Activated naive CD8-positive, alpha-beta T cell treated with anti-CD3 and anti-CD28 coated beads, Interleukin-2, amount 10 ng/mL, durations not matched to agents 7 days and 5 days (primary cell): ENCODE measurements at regions not wholly inside any gene's neighbourhood (a gene's known extent, or its start where the extent isn't known, plus 50 kb on each side); places are given as distances from the start of the nearest gene placed in this dataset.

Experiments
- ATAC-seq: fragments of 150-1000 bp; cut with Tn5 transposase; one replicate; pipeline ENCODE4 v1.10.0; 2021; ENCODE audit warnings: low read depth, moderate library complexity
- POLR2A ChIA-PET: fragments of 350-600 bp; sonication (Branson Sonifier 250); formaldehyde crosslinking; loops from one replicate; lab custom pipeline; 2021; ENCODE audit warnings: antibody characterized with exemption; lab: Charles Lee
- DNase-seq: peaks from one replicate; pipeline ENCODE4 v3.0.0; 2021
- H3K27ac Mint-ChIP-seq: one replicate; pipeline ENCODE4 v1.8.0; 2022; ENCODE audit warnings: mild to moderate bottlenecking, mixed read lengths
- H3K27me3 Mint-ChIP-seq: one replicate; pipeline ENCODE4 v1.8.0; 2022; ENCODE audit warnings: mild to moderate bottlenecking, moderate library complexity, mixed read lengths
- H3K36me3 Mint-ChIP-seq: one replicate; pipeline ENCODE4 v1.8.0; 2021; ENCODE audit warnings: mild to moderate bottlenecking, mixed read lengths
- H3K4me1 Mint-ChIP-seq: one replicate; pipeline ENCODE4 v1.8.0; 2021; ENCODE audit warnings: mixed read lengths
- H3K4me3 Mint-ChIP-seq: one replicate; pipeline ENCODE4 v1.8.0; 2022; ENCODE audit warnings: mild to moderate bottlenecking, moderate library complexity, mixed read lengths
- H3K9me3 Mint-ChIP-seq: one replicate; pipeline ENCODE4 v1.8.0; 2021; ENCODE audit warnings: mixed read lengths

DNA sequence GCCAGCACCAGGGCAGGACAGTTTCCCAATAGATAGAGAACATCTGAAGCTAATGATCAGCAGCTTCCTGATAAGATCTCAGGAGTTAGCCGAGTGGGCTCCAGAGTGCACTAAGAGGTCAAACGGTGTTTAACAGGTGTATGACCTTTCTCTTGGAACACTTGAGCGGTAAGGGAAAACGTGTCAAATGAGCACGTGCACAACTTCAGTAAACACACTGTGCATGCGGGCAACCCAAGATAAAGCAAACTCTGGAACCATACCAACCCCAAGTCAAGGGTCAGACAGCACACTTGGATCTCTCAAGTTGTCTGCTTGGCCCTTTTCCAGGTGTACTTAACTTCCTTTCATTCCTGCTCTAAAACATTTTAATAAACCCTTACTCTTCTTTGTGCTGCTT is 1941.5 kb upstream of the PCDH10 start:
- no peaks in the 10 kb centered on the region for H3K36me3 Mint-ChIP-seq
- no peak overlapping the region for H3K4me3 Mint-ChIP-seq
- ATAC-seq (no peak), DNase-seq (no peak)
- H3K4me1 Mint-ChIP-seq = no peaks in the 10 kb centered on the region
- POLR2A ChIA-PET = no interaction called here
- no peaks in the 10 kb centered on the region for H3K9me3 Mint-ChIP-seq
- H3K27me3 Mint-ChIP-seq = no peaks in the 10 kb centered on the region
- H3K27ac Mint-ChIP-seq = no peak overlapping the region

DNA sequence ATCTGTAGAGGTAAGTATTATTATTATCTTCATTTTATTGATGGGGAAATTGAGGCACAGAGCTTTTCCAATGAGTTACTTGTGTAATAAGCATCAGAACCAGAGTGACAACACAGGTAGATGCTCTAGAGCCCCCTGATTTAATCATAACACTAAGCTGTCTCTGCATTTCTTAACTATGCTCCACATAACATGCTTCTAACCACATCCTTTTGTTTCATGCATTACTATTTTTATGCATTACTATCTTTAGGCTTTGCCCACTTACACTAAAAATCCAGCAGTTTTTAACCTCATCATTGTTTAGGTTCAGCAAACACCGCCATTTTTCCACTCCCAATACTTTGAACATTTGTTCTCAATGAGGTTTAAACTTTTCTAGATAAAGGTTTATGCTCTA is 1900.8 kb upstream of the PCDH10 start:
- H3K27ac Mint-ChIP-seq = no peak overlapping the region
- peaks cover 5% of the 10 kb centered on the region for H3K9me3 Mint-ChIP-seq
- POLR2A ChIA-PET = no interaction called here
- DNase-seq (no peak), ATAC-seq (no peak)
- no peaks in the 10 kb centered on the region for H3K4me1 Mint-ChIP-seq
- no peaks in the 10 kb centered on the region for H3K27me3 Mint-ChIP-seq
- H3K4me3 Mint-ChIP-seq = no peak overlapping the region
- no peaks in the 10 kb centered on the region for H3K36me3 Mint-ChIP-seq

DNA sequence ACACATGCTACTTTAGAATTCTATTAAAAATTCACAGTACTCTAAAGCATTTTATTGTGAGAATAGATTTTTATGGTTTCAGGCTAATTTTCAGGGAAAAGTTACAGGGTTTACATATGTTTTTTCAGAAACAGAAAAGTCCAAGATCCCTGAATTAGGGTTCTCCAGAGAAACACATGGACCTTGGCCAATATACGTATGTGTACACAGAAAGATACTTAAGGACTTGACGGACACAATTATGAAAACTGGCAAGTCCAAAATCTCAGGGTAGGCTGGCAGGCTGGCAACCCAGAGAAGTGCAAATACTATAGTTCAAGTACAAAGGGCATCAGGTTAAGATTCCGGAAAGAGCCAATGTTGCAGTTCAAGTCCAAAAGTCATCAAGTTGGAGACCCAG is 1897.8 kb upstream of the PCDH10 start:
- Mint-ChIP-seq H3K27me3 (no peaks in the 10 kb centered on the region), H3K4me3 (no peak overlapping the region), H3K27ac (no peak overlapping the region), H3K36me3 (no peaks in the 10 kb centered on the region), H3K9me3 (peaks cover 5% of the 10 kb centered on the region), H3K4me1 (no peaks in the 10 kb centered on the region)
- ATAC-seq = no peak
- DNase-seq = no peak
- POLR2A ChIA-PET = no interaction called here

DNA sequence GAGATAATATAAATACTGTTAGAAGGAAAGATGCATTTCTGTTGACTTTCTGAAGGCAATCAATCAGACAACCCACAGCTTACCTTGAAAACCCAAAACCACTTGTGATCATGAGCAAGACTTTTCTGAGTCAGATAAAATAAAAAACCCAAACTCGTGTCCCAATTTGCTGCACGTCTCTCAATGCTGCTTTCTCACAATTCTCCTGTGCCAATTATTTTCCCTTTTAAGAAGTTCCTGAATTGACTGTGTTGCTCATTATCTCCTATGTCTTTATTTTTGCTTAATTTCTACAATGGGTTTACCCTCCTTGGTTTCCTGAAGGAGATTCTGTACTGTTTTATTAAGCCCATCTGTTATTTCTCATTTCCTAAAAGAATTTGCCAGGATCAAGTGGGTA is 1891.9 kb upstream of the PCDH10 start:
- no peaks in the 10 kb centered on the region for H3K36me3 Mint-ChIP-seq
- POLR2A ChIA-PET = no interaction called here
- ATAC-seq = no peak

DNA sequence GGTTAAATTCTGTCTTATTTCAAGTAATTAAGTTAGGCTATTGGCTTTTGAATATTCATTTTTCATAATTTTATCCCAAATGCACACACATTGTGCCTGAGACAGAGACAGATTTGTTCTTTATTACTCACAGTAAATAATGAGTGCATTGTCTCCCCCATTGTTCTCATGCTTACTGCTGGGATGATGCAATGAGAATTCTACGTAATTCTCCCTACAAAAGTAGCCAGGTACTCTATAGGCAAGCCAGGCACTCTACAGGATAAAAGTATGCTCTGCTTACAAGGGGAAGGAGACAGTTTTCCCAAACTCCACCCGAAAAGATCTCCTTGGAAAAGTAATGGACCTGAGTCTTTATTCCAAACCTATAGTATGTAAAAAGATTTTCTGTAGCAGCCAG is 1890.7 kb upstream of the PCDH10 start:
- Mint-ChIP-seq H3K4me1 (no peaks in the 10 kb centered on the region), H3K36me3 (no peaks in the 10 kb centered on the region), H3K27me3 (no peaks in the 10 kb centered on the region), H3K27ac (no peak overlapping the region), H3K9me3 (peaks cover 1% of the 10 kb centered on the region), H3K4me3 (no peak overlapping the region)
- no peak for ATAC-seq
- DNase-seq = no peak
- POLR2A ChIA-PET = no interaction called here

More for the DNA sequence above, 1891.9 kb upstream of the PCDH10 start:
- H3K4me3 Mint-ChIP-seq = no peak overlapping the region
- no peak for DNase-seq
- peaks cover 1% of the 10 kb centered on the region for H3K9me3 Mint-ChIP-seq
- H3K4me1 Mint-ChIP-seq = no peaks in the 10 kb centered on the region
- no peak overlapping the region for H3K27ac Mint-ChIP-seq
- H3K27me3 Mint-ChIP-seq = no peaks in the 10 kb centered on the region

DNA sequence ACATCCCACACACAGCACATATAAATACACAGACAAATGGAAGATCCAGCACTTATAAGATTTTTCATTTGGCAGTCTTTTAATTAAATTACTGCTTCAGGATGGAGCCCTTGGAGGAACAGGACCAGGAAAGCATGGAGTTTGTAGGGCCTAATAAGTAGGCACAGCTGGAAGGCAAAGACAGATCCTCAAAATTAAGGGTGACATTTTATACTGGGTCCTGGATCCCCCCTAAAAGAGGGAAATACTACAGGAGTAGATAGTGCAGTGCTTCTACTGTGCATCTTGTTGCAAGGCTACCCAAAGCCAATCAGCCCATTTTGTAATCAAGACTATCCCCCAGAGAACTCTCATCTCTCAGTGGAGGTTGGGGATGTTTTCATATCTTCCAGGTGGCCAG is 1860.7 kb upstream of the PCDH10 start:
- peaks cover 4% of the 10 kb centered on the region for H3K9me3 Mint-ChIP-seq
- POLR2A ChIA-PET = no interaction called here
- ATAC-seq = no peak
- no peaks in the 10 kb centered on the region for H3K4me1 Mint-ChIP-seq
- H3K27me3 Mint-ChIP-seq = no peaks in the 10 kb centered on the region
- no peak for DNase-seq
- H3K36me3 Mint-ChIP-seq = no peaks in the 10 kb centered on the region
- no peak overlapping the region for H3K27ac Mint-ChIP-seq
- H3K4me3 Mint-ChIP-seq = no peak overlapping the region

DNA sequence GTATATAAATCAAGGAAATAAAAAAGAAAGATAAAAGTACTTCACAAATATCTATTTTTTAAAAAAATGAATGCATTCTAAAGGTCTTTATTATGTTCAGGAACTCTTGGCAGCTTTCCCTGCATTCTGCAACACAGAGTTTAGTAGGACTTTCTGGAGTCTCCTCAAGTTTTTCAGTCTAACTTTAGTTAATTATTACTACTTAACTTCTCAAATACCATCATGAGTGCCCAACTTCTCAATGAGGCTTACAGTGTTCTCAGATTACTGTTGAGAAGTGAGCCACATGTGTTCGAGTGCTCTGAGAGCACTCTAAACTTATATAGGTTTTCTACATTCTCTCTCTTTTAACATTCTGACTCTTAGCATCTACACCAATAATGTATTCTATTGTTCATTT is 1852.9 kb upstream of the PCDH10 start:
- ATAC-seq (no peak), DNase-seq (no peak)
- no peak overlapping the region for H3K27ac Mint-ChIP-seq
- no peaks in the 10 kb centered on the region for H3K4me1 Mint-ChIP-seq
- H3K9me3 Mint-ChIP-seq = no peaks in the 10 kb centered on the region
- no peaks in the 10 kb centered on the region for H3K27me3 Mint-ChIP-seq
- H3K4me3 Mint-ChIP-seq = no peak overlapping the region
- POLR2A ChIA-PET = no interaction called here
- no peaks in the 10 kb centered on the region for H3K36me3 Mint-ChIP-seq

DNA sequence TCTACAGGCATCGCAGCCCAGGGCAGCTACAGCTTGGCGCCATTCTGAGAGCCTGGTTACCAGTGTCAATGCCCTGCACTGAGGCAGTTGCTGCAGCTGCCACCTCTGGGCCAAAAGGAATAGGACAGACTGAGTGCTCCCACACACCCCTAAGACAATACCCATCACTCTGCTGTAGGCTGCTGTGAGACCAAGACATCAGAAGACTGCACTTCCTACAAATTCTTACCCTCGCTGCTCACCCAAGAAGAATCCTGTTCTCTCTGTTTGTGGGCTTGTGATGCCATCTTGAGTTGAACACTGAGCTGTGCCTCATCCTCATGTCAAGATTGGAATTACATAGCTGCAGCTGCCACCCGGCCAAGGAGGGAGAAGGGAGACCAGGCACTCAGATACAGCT is 1847.0 kb upstream of the PCDH10 start:
- H3K4me1 Mint-ChIP-seq = no peaks in the 10 kb centered on the region
- H3K36me3 Mint-ChIP-seq = no peaks in the 10 kb centered on the region
- H3K9me3 Mint-ChIP-seq = peaks cover 5% of the 10 kb centered on the region
- DNase-seq = no peak
- no peak for ATAC-seq
- POLR2A ChIA-PET = no interaction called here
- no peak overlapping the region for H3K27ac Mint-ChIP-seq
- H3K4me3 Mint-ChIP-seq = no peak overlapping the region
- no peaks in the 10 kb centered on the region for H3K27me3 Mint-ChIP-seq

DNA sequence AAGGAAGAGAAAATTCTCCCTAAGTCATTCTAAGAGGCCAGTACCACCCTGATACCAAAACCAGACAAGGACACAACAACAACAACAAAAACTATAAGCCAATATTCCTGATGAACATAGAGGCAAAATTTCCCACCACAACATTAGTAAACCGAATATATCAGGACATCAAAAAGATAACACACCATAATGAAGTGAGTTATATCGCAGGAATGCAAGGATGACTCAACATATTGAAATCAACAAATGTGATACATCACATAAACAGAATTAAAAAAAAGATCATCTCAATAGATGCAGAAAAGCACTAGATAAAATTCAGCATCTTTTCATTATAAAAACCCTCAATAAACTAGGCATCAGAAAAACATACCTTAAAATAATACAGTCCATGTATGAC is 1844.4 kb upstream of the PCDH10 start:
- H3K36me3 Mint-ChIP-seq = no peaks in the 10 kb centered on the region
- no peak overlapping the region for H3K27ac Mint-ChIP-seq
- no peak overlapping the region for H3K4me3 Mint-ChIP-seq
- H3K9me3 Mint-ChIP-seq = peaks cover 5% of the 10 kb centered on the region
- POLR2A ChIA-PET = no interaction called here
- ATAC-seq (no peak), DNase-seq (no peak)
- no peaks in the 10 kb centered on the region for H3K27me3 Mint-ChIP-seq
- no peaks in the 10 kb centered on the region for H3K4me1 Mint-ChIP-seq

DNA sequence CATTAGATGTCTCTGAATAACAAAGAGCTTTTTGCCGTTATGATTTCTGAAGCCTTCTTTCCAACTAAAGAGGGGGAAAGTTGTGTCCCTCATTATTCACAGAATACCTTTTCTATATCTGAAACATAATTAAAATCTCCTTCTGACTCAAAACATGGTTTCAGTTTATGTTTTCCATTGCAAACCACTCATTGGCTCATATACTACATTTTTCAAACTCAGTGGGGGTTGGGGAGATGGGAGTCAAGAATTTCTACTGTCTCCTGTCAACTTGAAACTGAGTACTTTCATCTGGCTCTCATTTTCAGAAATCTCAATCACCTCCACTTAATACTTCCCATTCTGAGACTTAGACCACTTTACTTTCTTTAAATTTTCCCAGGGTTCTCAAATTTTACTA is 1839.5 kb upstream of the PCDH10 start:
- Mint-ChIP-seq H3K9me3 (peaks cover 1% of the 10 kb centered on the region), H3K4me1 (no peaks in the 10 kb centered on the region), H3K36me3 (no peaks in the 10 kb centered on the region), H3K27ac (no peak overlapping the region), H3K4me3 (no peak overlapping the region), H3K27me3 (no peaks in the 10 kb centered on the region)
- POLR2A ChIA-PET = no interaction called here
- no peak for ATAC-seq
- DNase-seq = no peak

DNA sequence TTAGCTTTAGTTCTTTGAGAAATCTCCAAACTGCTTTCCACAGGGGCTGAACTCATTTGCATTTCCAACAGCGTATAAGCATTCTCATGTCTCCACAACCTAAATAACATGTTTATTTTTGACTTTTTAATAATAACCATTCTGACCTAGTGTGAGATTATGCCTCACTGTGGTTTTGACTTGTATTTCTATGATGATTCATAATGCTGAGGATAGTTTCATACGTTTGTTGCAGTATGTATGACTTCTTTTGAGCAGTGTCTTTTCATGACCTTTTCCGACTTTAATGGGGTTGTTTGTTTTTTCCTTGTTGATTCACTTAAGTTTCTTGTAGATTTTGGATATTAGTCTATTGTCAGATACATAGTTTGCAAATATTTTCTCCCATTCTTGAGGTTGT is 1833.0 kb upstream of the PCDH10 start:
- Mint-ChIP-seq H3K4me3 (no peak overlapping the region), H3K9me3 (peaks cover 2% of the 10 kb centered on the region), H3K27me3 (no peaks in the 10 kb centered on the region), H3K27ac (no peak overlapping the region), H3K36me3 (no peaks in the 10 kb centered on the region), H3K4me1 (no peaks in the 10 kb centered on the region)
- no peak for DNase-seq
- POLR2A ChIA-PET = no interaction called here
- no peak for ATAC-seq

DNA sequence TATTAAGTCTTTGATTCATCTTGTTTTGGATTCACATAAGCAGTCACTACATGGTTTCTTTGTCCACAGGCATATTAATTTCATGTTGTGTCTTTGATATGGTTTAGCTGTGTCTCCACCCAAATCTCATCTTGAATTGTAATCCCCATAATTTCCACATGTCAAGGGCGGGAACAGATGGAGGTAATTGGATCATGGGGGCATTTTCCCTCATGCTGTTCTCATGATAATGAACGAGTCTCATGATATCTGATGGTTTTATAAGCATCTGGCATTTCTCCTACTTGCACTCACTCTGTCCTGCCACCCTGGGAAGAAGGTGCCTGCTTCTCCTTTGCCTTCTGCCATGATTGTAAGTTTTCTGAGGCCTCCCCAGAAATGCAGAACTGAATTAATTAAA is 1811.2 kb upstream of the PCDH10 start:
- no peaks in the 10 kb centered on the region for H3K27me3 Mint-ChIP-seq

DNA sequence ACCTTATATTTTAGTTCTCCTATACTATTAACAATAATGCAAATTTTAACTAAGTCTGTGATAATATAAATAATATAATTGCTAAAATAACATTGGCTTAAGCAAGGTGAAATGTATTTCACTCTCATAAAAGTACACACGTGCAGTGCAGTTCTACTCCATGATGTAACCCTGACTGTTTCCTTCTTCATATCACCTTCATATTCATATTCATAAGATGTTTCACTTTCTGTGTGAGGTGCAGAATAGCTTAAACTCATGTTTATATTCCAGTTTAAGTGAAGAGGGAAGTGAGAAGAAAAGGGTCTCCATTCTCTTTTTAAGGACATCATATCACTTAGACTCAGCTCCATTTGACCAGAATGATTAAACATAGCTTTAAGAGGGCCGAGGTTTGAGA is 1810.0 kb upstream of the PCDH10 start:
- DNase-seq (no peak), ATAC-seq (no peak)
- no peak overlapping the region for H3K4me3 Mint-ChIP-seq
- no peaks in the 10 kb centered on the region for H3K9me3 Mint-ChIP-seq
- no peaks in the 10 kb centered on the region for H3K27me3 Mint-ChIP-seq
- H3K36me3 Mint-ChIP-seq = no peaks in the 10 kb centered on the region
- H3K4me1 Mint-ChIP-seq = no peaks in the 10 kb centered on the region
- POLR2A ChIA-PET = no interaction called here
- H3K27ac Mint-ChIP-seq = no peak overlapping the region

More for the DNA sequence above, 1811.2 kb upstream of the PCDH10 start:
- Mint-ChIP-seq H3K27ac (no peak overlapping the region), H3K9me3 (no peaks in the 10 kb centered on the region), H3K36me3 (no peaks in the 10 kb centered on the region), H3K4me3 (no peak overlapping the region), H3K4me1 (no peaks in the 10 kb centered on the region)
- no peak for ATAC-seq
- DNase-seq = no peak
- POLR2A ChIA-PET = no interaction called here

DNA sequence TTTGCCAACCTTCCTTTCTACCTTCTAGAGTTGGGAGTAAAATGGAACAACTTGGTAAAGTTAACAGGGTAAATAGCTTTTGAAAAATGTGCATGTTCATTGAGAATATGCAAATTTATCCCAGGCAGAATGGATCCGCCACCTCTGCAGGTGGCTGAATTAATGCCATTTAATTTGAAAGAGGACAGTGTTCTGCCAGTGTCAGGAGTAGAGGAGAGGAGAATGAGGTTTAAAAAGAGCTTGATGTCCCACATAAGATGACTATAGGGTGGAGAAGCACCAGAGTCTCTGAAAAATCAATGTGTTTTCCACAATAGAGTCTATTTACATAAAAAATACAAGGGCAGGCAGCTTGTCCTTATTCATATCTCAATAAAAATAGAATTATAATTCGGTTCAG is 1804.3 kb upstream of the PCDH10 start:
- POLR2A ChIA-PET = no interaction called here
- no peaks in the 10 kb centered on the region for H3K36me3 Mint-ChIP-seq
- no peaks in the 10 kb centered on the region for H3K27me3 Mint-ChIP-seq
- H3K4me3 Mint-ChIP-seq = no peak overlapping the region
- no peak for ATAC-seq
- no peak overlapping the region for H3K27ac Mint-ChIP-seq
- no peak for DNase-seq
- H3K9me3 Mint-ChIP-seq = peaks cover 2% of the 10 kb centered on the region
- H3K4me1 Mint-ChIP-seq = peaks cover 2% of the 10 kb centered on the region

DNA sequence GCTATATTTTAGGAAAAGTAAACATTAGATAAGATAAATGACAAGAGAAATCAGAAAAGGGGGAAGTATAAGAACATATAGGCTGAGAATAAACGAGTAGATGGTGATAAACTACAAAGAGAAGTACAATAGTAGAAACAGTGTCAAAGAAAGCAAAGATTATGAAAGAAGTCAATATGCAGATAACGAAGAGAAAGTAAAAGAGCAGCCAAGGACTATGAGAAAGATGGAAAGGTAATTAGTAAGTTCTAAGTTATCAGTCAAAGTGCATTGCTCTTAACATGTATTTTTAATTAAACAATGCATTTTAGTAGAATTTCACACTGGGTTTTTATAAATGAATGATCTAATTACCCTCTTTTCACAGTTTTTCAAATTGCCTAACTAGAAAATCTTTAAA is 1801.3 kb upstream of the PCDH10 start:
- ATAC-seq = no peak
- no peaks in the 10 kb centered on the region for H3K36me3 Mint-ChIP-seq
- POLR2A ChIA-PET = no interaction called here
- no peaks in the 10 kb centered on the region for H3K27me3 Mint-ChIP-seq
- no peak overlapping the region for H3K4me3 Mint-ChIP-seq
- H3K9me3 Mint-ChIP-seq = peaks cover 6% of the 10 kb centered on the region
- DNase-seq = no peak
- no peak overlapping the region for H3K27ac Mint-ChIP-seq
- H3K4me1 Mint-ChIP-seq = peaks cover 2% of the 10 kb centered on the region
